ENCODE measurements at regions not wholly inside any gene's neighbourhood (a gene's known extent, or its start where the extent isn't known, plus 50 kb on each side); places are given as distances from the start of the nearest gene placed in this dataset.

DNA sequence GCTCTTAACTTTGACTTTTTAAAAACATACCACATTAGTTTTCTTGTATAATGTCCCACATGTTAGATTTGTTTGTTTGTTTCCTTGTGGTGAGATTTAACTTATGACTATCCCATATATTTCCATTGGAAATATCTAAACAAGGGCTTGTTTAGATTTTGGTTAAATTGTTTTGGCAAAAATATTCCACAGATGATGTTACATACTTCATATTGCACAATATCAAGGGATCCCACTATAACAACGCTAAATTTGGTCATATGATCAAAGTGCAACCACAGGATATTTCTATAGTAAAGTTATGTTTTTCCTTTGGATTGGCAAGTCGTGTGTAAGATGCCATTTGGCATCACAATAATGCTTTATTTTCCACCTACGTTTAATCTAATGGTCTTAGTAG is 396.7 kb downstream of the TGFB2 start:
- TF ChIP-seq, protein P1, sequence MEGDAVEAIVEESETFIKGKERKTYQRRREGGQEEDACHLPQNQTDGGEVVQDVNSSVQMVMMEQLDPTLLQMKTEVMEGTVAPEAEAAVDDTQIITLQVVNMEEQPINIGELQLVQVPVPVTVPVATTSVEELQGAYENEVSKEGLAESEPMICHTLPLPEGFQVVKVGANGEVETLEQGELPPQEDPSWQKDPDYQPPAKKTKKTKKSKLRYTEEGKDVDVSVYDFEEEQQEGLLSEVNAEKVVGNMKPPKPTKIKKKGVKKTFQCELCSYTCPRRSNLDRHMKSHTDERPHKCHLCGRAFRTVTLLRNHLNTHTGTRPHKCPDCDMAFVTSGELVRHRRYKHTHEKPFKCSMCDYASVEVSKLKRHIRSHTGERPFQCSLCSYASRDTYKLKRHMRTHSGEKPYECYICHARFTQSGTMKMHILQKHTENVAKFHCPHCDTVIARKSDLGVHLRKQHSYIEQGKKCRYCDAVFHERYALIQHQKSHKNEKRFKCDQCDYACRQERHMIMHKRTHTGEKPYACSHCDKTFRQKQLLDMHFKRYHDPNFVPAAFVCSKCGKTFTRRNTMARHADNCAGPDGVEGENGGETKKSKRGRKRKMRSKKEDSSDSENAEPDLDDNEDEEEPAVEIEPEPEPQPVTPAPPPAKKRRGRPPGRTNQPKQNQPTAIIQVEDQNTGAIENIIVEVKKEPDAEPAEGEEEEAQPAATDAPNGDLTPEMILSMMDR (IDR thresholded peaks at IDR 0.05): no peak
- TF ChIP-seq POLR2A (IDR thresholded peaks at IDR 0.05) (no peak), EP300 (IDR thresholded peaks at IDR 0.05) (no peak)

All from ovary (tissue), 3 donors.